Adrenal gland (tissue), 5 donors: ENCODE measurements at regions not wholly inside any gene's neighbourhood (a gene's known extent, or its start where the extent isn't known, plus 50 kb on each side); places are given as distances from the start of the nearest gene placed in this dataset.

Source experiments
- POLR2A ChIP-seq, 2 donors: fragments of 450-650 bp; IDR thresholded peaks; one replicate each; pipeline ENCODE4 v1.6.1; 2017; ENCODE audit warnings: antibody characterized with exemption in 2 of 2, mild to moderate bottlenecking in 2 of 2, moderate library complexity in 1 of 2
- TF ChIP-seq, protein P1 (sequence below), 6 experiments: fragments of 450-650 bp in 4 of 6; fragments of 200-600 bp in 2 of 6; sonication (generic) in 1 of 6; IDR thresholded peaks; 1 replicate in 5 of 6; 2 replicates in 1 of 6; pipeline versions ENCODE4 v1.5.1 to v1.8.0; 2016 to 2021; ENCODE audit warnings: antibody characterized with exemption in 6 of 6, mild to moderate bottlenecking in 2 of 6, moderate library complexity in 1 of 6
- donor health status: DM: no; HTN: no; CAD: no.

DNA sequence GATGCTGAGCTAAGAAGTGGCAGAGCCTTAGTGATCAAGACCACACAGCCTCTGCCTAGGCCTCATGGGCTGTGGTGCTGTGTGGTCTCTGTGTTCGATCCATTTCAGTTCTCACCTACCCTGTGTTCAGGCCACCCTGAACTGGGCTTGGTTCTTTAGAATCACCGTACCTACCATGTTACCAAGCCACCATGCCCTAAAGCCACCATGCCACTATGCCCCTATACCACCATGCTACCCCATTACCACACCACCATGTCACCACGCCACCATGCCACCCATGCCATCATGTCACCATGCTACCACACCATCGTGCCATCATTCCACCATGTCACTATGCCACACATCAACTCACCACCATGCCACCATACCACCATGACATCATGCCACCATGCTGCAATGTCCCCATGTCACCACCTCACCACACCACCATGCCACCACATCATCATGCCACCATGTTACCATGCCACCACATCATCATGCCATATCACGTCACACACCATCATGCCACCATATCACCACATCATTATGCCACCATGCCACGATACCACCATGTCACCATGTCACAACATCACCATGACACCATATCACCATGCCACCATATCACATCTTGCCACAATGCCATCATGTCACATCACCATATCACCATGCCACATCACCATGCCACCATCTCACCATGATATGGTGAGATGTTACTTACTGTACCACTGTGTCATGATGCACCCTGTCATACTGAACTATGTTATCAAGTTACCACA is 191.0 kb upstream of the ARL4C start:
- TF ChIP-seq POLR2A (IDR thresholded peaks at IDR 0.05) = no peak
- TF ChIP-seq, protein P1, sequence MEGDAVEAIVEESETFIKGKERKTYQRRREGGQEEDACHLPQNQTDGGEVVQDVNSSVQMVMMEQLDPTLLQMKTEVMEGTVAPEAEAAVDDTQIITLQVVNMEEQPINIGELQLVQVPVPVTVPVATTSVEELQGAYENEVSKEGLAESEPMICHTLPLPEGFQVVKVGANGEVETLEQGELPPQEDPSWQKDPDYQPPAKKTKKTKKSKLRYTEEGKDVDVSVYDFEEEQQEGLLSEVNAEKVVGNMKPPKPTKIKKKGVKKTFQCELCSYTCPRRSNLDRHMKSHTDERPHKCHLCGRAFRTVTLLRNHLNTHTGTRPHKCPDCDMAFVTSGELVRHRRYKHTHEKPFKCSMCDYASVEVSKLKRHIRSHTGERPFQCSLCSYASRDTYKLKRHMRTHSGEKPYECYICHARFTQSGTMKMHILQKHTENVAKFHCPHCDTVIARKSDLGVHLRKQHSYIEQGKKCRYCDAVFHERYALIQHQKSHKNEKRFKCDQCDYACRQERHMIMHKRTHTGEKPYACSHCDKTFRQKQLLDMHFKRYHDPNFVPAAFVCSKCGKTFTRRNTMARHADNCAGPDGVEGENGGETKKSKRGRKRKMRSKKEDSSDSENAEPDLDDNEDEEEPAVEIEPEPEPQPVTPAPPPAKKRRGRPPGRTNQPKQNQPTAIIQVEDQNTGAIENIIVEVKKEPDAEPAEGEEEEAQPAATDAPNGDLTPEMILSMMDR (IDR thresholded peaks at IDR 0.05) = no peak
